CD14-positive monocyte (primary cell): ENCODE measurements at regions not wholly inside any gene's neighbourhood (a gene's known extent, or its start where the extent isn't known, plus 50 kb on each side); places are given as distances from the start of the nearest gene placed in this dataset.

ENCODE experiments used
- DNase-seq, 3 donors: peaks; one replicate each; pipeline ENCODE4 v3.0.0-alpha.2; 2011 to 2022
- H2AFZ ChIP-seq: 2 replicates; pipeline ENCODE4 v1.6.0; 2012; ENCODE audit warnings: mild to moderate bottlenecking, low read depth, low read length, inconsistent platforms; ENCODE audit not compliant: insufficient read depth, poor library complexity, severe bottlenecking
- H3K27ac ChIP-seq, 2 donors: 1 replicate in 1 of 2; 2 replicates in 1 of 2; pipeline ENCODE4 v1.5.1; 2012 to 2013; ENCODE audit warnings: low read length in 2 of 2, control low read depth in 1 of 2, inconsistent platforms in 1 of 2, low read depth in 1 of 2, mild to moderate bottlenecking in 1 of 2
- H3K27me3 ChIP-seq, 2 donors: one replicate each; pipeline versions ENCODE4 v1.6.0 to v1.6.1; 2011 to 2013; ENCODE audit warnings: low read length in 2 of 2; ENCODE audit not compliant: control insufficient read depth in 2 of 2, insufficient read depth in 2 of 2
- H3K36me3 ChIP-seq, 2 donors: replicated peaks in 1 of 2; 1 replicate in 1 of 2; 2 replicates in 1 of 2; pipeline versions ENCODE4 v1.5.1 to v1.6.1; 2012 to 2013; ENCODE audit warnings: low read length in 2 of 2, control low read depth in 1 of 2, inconsistent platforms in 1 of 2, mild to moderate bottlenecking in 1 of 2; ENCODE audit not compliant: insufficient read depth in 2 of 2, control insufficient read depth in 1 of 2
- H3K4me1 ChIP-seq, 2 donors: 1 replicate in 1 of 2; 2 replicates in 1 of 2; pipeline versions ENCODE4 v1.5.1 to v1.6.1; 2012 to 2013; ENCODE audit warnings: low read length in 2 of 2, control low read depth in 1 of 2, inconsistent platforms in 1 of 2, mild to moderate bottlenecking in 1 of 2, moderate library complexity in 1 of 2; ENCODE audit not compliant: insufficient read depth in 2 of 2, control insufficient read depth in 1 of 2
- H3K4me2 ChIP-seq: replicated peaks from 2 replicates; pipeline ENCODE3; 2012; ENCODE audit warnings: low read length, moderate library complexity, mild to moderate bottlenecking; ENCODE audit not compliant: poor library complexity, severe bottlenecking; ENCODE audit errors: extremely low read depth
- H3K4me3 ChIP-seq, 3 experiments: fragments of 200-600 bp in 1 of 3; sonication (generic) in 1 of 3; replicated peaks in 1 of 3; 1 replicate in 2 of 3; 2 replicates in 1 of 3; pipeline ENCODE4 v1.5.1; 2011 to 2013; ENCODE audit warnings: low read length in 3 of 3, mild to moderate bottlenecking in 3 of 3, control low read depth in 2 of 3, low read depth in 2 of 3, inconsistent platforms in 1 of 3, moderate library complexity in 1 of 3
- H3K79me2 ChIP-seq: 2 replicates; pipeline ENCODE4 v1.6.0; 2012; ENCODE audit warnings: mild to moderate bottlenecking, control low read depth, inconsistent platforms, low read length, moderate library complexity; ENCODE audit not compliant: insufficient read depth
- H3K9ac ChIP-seq: 2 replicates; pipeline ENCODE4 v1.6.0; 2017; ENCODE audit warnings: low read length, mild to moderate bottlenecking; ENCODE audit not compliant: insufficient read depth, poor library complexity, severe bottlenecking
- H3K9me3 ChIP-seq, 2 donors: replicated peaks in 1 of 2; 1 replicate in 1 of 2; 2 replicates in 1 of 2; pipeline versions ENCODE4 v1.5.1 to v1.6.1; 2012 to 2013; ENCODE audit warnings: low read length in 2 of 2, control low read depth in 1 of 2; ENCODE audit not compliant: control insufficient read depth in 1 of 2, insufficient read depth in 1 of 2
- H4K20me1 ChIP-seq: 2 replicates; pipeline ENCODE4 v1.6.0; 2012; ENCODE audit warnings: mild to moderate bottlenecking, low read length, control low read depth, moderate library complexity; ENCODE audit not compliant: insufficient read depth
- H3K27ac Mint-ChIP-seq, 7 donors: one replicate each; pipeline ENCODE4 v1.8.0; 2020; ENCODE audit warnings: mild to moderate bottlenecking in 7 of 7, mixed read lengths in 7 of 7, moderate library complexity in 6 of 7, inconsistent platforms in 2 of 7
- H3K27me3 Mint-ChIP-seq, 3 donors: one replicate each; pipeline ENCODE4 v1.8.0; 2021 to 2022; ENCODE audit warnings: low read depth in 3 of 3, mild to moderate bottlenecking in 3 of 3, mixed read lengths in 3 of 3, moderate library complexity in 3 of 3, inconsistent platforms in 1 of 3
- H3K36me3 Mint-ChIP-seq, 2 donors: one replicate each; pipeline ENCODE4 v1.8.0; 2020; ENCODE audit warnings: mixed read lengths in 2 of 2, inconsistent platforms in 1 of 2, mild to moderate bottlenecking in 1 of 2
- H3K4me1 Mint-ChIP-seq: one replicate; pipeline ENCODE4 v1.8.0; 2020; ENCODE audit warnings: mild to moderate bottlenecking, mixed read lengths
- H3K4me3 Mint-ChIP-seq, 2 donors: one replicate each; pipeline ENCODE4 v1.8.0; 2020; ENCODE audit warnings: mild to moderate bottlenecking in 2 of 2, mixed read lengths in 2 of 2, moderate library complexity in 1 of 2
- H3K9me3 Mint-ChIP-seq, 7 donors: one replicate each; pipeline ENCODE4 v1.8.0; 2020 to 2022; ENCODE audit warnings: mixed read lengths in 7 of 7, mild to moderate bottlenecking in 6 of 7, moderate library complexity in 6 of 7, inconsistent platforms in 2 of 7
- WGBS: methylation state at CpG from one replicate; pipeline ENCODE4 v1.1.5; 2013; ENCODE audit warnings: missing lambda C conversion rate; ENCODE audit not compliant: insufficient coverage; 5-methylcytosine and 5-hydroxymethylcytosine counted together
- intact Hi-C, 2 donors: fragments of 100-400 bp; cut with micrococcal nuclease; formaldehyde crosslinking; loops; one replicate each; pipeline versions ENCODE4 v1.15.0 to v1.15.1; 2023
- TF ChIP-seq, protein P1 (sequence below): fragments of 200-600 bp; IDR thresholded peaks from one replicate; pipeline ENCODE4 v1.8.0; 2022; ENCODE audit warnings: antibody characterized with exemption, mild to moderate bottlenecking

DNA sequence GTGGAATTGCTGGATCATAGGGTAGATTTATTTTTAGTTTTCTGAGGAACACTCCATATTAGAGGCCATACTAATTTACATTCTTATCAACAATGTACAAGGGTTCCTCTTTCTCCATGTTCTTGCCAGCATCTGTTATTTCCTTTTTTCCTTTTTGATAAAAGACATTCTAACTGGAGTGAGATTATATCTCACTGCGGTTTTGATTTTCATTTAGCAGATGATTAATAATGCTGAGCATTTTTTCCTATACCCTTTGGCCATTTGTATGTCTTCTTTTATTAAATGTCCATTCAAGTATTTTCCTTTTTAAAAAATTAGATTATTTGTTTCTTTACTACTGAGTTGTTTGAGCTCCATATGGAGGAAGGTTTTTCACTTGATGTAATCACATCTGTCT is 1189.5 kb downstream of the ZPLD1 start:
- intact Hi-C loops: no loop called here
- no peaks in the 10 kb centered on the region for H3K79me2 ChIP-seq
- H2AFZ ChIP-seq: no peak overlapping the region
- peaks cover 2 to 5% of the 10 kb centered on the region in 2 donors for H3K9me3 ChIP-seq
- no peaks in the 10 kb centered on the region for H3K36me3 ChIP-seq
- H3K27me3 ChIP-seq: no peaks in the 10 kb centered on the region
- no peaks in the 10 kb centered on the region for H3K4me1 ChIP-seq
- H3K4me3 Mint-ChIP-seq: no peak overlapping the region
- H3K4me3 ChIP-seq: no peak overlapping the region
- no peak for DNase-seq
- no CpG with 5 or more reads among the region's 1 CpG for WGBS
- TF ChIP-seq, protein P1, sequence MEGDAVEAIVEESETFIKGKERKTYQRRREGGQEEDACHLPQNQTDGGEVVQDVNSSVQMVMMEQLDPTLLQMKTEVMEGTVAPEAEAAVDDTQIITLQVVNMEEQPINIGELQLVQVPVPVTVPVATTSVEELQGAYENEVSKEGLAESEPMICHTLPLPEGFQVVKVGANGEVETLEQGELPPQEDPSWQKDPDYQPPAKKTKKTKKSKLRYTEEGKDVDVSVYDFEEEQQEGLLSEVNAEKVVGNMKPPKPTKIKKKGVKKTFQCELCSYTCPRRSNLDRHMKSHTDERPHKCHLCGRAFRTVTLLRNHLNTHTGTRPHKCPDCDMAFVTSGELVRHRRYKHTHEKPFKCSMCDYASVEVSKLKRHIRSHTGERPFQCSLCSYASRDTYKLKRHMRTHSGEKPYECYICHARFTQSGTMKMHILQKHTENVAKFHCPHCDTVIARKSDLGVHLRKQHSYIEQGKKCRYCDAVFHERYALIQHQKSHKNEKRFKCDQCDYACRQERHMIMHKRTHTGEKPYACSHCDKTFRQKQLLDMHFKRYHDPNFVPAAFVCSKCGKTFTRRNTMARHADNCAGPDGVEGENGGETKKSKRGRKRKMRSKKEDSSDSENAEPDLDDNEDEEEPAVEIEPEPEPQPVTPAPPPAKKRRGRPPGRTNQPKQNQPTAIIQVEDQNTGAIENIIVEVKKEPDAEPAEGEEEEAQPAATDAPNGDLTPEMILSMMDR: no peak
- H3K27ac ChIP-seq: no peak overlapping the region
- no peaks in the 10 kb centered on the region for H3K36me3 Mint-ChIP-seq
- H3K9ac ChIP-seq: no peak overlapping the region
- H3K4me2 ChIP-seq: no peak overlapping the region
- no peak overlapping the region for H3K27ac Mint-ChIP-seq
- no peaks in the 10 kb centered on the region for H3K27me3 Mint-ChIP-seq
- no peaks in the 10 kb centered on the region for H4K20me1 ChIP-seq
- peaks cover 3 to 15% (median 7%) of the 10 kb centered on the region in 7 donors for H3K9me3 Mint-ChIP-seq
- no peaks in the 10 kb centered on the region for H3K4me1 Mint-ChIP-seq

DNA sequence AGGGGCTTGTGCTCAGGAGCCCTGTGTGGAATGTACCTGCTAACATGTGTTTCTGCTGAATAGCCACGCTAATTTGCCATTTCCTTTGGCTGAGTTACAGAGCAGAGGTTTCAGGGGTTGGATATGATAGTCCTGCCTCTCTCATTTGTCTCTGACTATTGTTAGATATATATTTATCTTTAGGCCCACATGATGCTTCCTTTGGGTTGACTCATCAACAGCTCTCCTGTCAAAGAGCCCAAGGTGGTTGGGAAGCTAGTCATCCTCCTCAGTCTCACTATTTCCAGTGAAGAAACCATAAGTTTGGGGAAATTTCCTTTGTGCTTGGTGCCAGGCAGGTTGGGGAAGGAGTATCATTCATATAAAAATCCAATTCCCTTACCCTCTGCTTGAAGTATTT is 1194.6 kb downstream of the ZPLD1 start:
- Histone ChIP-seq H3K9ac (no peak overlapping the region), H3K79me2 (no peaks in the 10 kb centered on the region), H3K4me2 (no peak overlapping the region), H3K9me3 (peaks cover 16 to 20% of the 10 kb centered on the region in 2 donors), H3K4me3 (no peak overlapping the region), H3K27me3 (no peaks in the 10 kb centered on the region), H4K20me1 (no peaks in the 10 kb centered on the region), H3K36me3 (no peaks in the 10 kb centered on the region), H3K27ac (no peak overlapping the region), H2AFZ (no peak overlapping the region), H3K4me1 (no peaks in the 10 kb centered on the region)
- no peaks in the 10 kb centered on the region for H3K4me1 Mint-ChIP-seq
- H3K9me3 Mint-ChIP-seq: peaks cover 9 to 20% (median 13%) of the 10 kb centered on the region in 7 donors
- no peak overlapping the region for H3K27ac Mint-ChIP-seq
- WGBS: no CpG with 5 or more reads among the region's 1 CpG
- TF ChIP-seq, protein P1: no peak
- no peaks in the 10 kb centered on the region for H3K27me3 Mint-ChIP-seq
- DNase-seq: no peak
- H3K4me3 Mint-ChIP-seq: no peak overlapping the region
- H3K36me3 Mint-ChIP-seq: no peaks in the 10 kb centered on the region
- intact Hi-C loops: no loop called here
